NCI-H345 (cell line): ENCODE measurements at regions not wholly inside any gene's neighbourhood (a gene's known extent, or its start where the extent isn't known, plus 50 kb on each side); places are given as distances from the start of the nearest gene placed in this dataset.
A peak's percentile ranks its signal among the peaks of the same experiment; 100 is the strongest.
"Not testable (repeated sequence)": the region's sequence is repeated elsewhere in the genome, so short reads cannot be mapped to it uniquely, and the experiment has no call there.

Source experiments
- DNase-seq: peaks from one replicate; lab custom pipeline; 2025; lab: John Stamatoyannopoulos, UW

DNA sequence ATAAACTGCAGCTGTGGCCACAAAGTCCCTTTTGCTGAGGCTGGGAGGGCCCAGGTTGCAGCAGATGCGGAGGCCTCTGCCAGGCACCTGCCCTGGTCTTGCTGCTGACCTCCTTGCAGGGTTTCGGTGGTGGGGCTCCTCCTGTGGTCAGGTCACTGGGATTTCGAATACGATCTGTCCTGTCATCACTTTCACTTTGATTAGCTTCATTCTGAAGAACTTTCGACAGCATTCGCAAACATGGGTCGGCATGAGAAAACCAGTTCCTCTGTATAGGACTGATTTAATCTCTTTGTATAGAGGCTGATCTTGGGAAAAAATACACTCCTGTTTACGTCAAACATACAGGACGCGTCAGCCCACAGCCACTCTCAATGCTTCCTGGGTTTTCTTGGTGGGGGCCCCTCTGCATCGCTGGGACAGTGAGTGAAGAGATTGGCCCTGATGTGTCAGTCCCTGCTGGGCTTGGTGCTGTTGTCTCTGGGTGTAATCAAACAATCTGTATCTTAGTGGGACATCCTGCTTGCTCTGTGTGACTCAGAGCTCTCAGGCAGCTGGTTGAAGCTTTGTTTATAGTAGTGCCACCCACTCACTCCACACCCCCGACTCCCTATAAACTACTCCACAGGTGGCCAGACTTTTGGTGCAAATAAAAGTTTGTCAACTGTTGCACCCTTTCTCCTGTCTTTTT lies 209.4 kb upstream of the CXCR4 start:
- DNase-seq = peak; percentile 42

DNA sequence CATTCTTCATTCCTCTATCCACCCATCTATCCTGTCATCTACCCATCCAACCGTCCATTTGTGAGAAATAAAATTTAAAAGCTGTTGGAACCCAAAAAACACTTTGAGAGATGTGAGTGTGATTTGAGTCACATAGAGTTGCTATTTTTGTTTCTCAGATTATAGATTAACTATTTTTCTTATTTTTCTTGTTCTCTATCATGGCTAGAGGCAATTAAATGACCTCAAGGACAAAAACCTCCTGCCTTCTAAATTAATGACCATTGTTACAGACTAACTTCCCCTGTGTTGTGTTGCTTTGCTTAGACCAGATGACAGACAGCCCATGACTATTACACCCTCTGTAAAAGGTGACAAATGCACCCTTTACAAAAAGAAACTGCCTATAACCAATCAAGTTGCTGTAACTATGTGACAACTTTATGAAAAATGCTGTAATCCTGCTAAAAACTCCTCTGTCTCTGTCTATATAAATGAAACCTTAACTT lies 207.9 kb upstream of the CXCR4 start:
- no peak for DNase-seq

DNA sequence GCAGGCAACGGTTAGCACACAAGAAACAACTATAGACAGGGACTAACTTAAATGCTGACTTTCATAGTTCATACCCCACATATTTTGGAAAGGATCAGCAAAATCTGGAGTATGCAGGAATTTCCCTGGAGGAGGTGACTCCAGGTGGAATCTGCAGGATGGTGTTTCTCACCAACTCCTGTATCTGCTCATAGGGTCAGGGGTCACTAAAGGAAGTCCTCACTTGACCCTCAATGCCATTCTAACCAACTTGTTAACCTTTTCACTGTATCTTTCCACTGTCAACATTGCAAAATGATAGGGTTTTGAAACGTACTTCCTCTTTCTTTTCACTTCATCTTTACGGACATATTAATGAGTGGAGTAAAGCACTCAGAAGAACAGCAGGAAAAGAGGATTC lies 207.0 kb upstream of the CXCR4 start:
- no peak for DNase-seq

DNA sequence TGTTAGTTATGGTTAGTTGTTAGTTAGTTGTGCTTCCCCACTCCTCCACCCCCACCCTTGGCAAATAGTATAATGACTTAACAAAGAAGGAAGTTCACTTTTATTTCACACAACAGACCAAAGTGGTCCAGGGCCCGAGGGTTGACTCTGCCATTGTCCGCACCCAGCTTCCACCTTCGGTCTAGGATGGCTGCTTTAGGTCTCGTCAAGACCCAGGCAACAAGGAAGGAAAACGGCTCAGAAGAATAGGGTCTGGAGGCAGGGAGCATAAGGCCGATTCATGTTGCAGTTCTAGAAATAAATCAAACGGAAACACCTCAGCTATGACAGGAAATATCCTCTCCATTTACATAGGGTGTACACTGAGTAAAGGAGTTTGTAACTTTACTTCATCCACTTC lies 206.0 kb upstream of the CXCR4 start:
- no peak for DNase-seq

DNA sequence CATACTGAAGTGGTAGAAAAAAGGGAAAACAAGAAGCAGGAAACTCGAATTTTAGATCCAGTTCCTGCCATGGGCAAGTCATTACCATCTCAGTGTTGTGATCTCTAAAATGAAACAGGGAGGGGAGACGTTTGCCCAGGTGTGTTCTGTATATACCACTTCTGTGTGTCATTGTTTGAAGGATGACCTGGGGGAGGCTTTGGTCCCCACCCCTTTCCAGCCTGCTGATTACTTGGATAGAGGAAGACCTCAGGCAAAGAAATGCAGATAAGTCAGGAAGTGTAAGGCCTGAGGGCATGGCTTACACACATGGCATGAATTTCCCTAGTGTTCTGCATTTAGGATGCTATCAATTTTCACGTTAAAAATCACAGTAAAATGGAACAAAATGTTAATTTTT lies 205.2 kb upstream of the CXCR4 start:
- DNase-seq = peak; percentile 3

DNA sequence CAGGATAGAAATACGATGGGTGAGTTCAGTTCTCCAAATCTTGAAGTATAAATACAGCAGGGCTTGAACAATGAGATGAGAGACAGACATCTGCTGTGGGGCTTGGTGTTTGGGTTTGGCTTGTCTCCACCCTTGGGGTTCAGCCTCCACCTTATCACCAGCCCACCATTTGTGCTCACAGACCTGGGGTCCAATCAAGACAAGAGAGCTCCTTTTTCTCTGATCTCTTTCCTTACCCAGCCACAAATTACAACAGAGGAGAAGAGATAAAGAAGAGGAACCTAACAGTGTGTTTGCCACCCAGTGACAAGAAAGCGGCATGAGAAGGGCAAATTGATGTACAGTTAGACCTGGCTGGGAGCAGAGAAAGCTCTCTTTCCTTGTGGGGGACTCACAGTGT lies 204.5 kb upstream of the CXCR4 start:
- DNase-seq = no peak

DNA sequence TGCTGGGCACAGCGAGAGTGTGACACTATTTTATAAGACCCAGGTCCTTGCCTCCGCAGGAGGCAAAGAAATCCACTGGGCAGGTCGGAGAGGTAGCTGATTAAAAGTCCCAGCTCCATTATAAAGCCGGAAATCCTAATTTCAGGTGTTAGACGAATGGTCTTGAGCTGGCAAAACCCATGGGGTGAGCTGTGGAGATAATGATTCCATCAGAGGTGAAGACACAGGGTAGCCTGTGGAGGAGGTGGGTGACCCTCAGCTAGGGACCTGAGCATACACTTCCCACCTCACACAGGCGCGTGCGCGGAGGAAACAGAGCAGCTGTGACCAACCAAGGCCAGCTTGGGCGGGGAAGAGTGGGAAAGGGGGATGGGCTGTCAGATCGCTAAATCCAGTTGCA lies 201.7 kb upstream of the CXCR4 start:
- DNase-seq = no peak

DNA sequence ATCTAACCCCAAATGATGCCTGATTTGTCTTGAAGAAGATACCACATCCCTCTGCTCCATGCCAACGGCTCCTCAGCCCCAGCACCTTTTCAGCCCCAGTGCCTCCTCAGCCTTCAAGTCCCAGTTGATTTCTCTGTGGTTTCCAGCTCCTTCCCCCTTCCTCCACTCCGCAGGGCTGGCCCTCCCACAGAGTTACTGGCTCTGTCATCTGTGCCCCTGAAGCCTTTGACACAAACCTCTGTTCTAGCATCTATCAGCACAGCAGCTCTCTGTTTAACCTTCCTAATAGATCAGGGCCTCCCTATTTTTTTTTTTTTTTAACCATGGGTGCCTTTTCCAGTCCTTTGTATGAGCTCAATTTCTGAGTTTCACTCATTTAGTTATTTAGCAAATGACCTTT lies 201.3 kb upstream of the CXCR4 start:
- no peak for DNase-seq

DNA sequence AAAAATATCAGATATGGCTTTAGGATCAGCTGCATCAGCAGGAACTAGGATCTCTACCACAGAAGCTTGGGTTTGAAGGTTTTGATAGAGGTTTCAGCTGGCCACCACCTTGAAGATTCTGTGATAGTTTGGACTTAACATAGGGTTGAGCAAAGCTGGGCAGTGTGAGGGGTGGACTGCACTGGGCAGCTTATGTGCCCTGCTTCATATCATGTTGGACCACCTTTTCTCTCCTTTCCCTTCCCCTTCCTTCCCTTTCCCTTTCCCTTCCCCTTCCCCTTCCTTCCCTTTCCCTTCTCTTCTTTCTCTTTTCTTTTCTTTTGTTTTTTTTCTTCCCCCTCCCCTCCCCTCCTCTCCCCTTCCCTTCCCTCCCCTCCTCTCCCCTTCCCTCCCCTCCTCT lies 196.3 kb upstream of the CXCR4 start:
- DNase-seq = no peak

DNA sequence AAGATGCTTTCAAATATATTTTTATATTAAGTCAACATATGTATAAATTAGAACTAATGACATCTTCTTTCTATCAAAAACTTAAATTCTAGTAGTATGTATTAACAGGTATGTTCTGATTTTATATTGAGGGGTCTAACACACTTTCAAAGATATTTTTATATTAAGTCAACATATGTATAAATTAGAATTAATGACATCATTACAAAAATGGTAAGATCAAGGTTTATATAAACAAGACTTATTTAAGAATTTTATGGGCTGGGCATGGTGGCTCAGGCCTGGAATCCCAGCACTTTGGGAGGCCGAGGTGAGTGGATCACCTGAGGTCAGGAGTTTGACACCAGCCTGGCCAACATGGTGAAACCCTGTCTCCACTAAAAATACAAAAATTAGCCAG lies 194.6 kb upstream of the CXCR4 start:
- not testable (repeated sequence) for DNase-seq

DNA sequence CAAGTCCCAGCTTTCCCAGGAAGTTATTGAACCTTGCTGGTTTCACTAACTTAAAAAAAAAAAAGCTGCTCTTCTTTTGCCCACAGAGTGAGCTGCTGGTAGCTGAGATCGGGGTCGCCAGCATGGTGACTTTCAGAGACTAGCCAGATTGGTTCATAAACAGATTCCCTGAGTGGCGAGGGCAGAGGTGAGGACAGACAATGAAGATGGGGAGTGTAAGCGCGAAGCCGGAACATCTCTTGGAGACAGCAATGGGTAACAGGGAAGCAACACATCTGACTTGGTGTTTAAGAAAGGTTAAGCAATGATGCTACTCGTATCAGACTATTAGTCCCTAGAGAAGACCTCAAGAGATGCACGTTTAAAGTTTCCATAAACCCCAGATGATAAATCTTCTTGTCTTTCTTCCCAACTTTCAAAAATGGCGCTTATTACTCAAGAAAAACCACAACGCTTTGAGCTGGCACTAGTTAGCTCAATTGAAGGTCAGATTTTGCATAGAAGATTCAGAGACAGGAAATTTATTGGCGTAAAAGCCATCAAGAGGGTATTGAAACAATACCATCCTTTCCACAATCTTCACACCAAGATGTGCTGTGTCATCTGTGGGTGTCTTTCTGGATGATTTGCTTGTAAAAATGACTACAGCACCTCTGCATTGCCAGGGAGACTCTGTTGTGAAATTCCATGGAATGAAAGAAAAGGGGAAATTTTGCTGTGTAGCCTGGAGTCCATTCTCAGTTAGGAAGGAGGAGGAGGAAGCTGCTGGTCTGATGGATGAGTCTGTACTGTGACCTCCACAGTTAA lies 193.1 kb upstream of the CXCR4 start:
- no peak for DNase-seq

DNA sequence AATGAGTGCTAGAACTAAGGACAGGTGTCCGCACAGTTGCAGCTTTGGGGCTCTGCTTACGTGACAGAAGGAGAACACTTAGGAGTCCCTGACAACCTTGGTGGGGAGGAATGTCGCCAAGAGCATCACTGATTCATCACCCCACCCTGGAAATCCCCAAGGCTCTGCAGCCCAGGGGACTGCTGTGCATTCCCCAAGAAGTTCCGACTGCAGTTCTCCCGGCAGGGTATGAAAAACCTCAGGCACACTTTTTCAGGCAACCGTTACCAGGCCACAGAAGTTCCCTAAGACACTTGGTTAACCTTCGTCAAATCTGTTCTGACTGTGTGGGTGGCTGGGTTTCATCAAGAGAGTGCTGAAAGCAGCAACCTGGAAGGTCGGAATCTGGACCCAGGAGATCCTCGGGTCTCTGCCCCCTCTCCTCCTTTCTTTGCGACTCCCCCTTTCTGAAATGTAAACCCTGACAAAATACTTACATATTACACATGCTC lies 192.1 kb upstream of the CXCR4 start:
- no peak for DNase-seq

DNA sequence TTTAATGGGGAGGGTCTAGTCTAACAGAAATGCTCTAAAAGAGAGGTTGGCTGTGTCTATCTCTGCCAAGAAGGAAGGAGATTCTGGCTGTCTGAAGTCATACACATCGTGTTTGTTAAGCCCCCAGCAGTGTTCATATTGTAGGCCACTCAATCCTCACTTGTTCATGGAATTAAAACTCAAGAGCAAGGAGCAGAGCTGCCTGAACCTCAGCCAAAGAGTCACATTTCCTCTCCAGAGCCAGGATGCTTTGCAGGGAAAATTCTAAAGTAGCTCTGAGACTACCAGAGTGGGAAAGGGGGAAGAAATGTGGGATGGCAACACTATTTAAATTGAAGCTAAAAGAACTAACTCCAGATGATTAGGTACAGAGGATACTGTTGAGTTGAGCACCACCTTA lies 190.7 kb upstream of the CXCR4 start:
- DNase-seq = no peak

DNA sequence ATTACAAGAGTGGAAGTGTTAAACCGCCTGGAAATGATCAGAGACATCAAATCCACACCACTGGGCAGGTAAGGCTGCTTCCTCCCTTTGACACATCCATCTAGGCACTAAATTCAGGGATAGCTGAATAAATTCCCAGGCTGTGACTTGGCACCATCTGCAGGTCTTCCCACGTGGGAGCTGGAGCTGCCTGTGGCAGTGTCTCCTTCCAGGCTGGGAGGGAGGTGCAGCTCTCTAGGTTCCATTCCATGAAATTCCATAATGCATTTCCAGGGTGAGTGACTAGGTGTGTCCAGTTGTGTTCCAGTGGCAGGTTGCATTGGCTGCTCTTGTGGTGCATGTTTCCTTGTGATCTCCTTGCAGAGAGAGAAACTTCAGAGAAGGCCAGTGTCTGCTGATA lies 188.9 kb upstream of the CXCR4 start:
- DNase-seq = no peak

DNA sequence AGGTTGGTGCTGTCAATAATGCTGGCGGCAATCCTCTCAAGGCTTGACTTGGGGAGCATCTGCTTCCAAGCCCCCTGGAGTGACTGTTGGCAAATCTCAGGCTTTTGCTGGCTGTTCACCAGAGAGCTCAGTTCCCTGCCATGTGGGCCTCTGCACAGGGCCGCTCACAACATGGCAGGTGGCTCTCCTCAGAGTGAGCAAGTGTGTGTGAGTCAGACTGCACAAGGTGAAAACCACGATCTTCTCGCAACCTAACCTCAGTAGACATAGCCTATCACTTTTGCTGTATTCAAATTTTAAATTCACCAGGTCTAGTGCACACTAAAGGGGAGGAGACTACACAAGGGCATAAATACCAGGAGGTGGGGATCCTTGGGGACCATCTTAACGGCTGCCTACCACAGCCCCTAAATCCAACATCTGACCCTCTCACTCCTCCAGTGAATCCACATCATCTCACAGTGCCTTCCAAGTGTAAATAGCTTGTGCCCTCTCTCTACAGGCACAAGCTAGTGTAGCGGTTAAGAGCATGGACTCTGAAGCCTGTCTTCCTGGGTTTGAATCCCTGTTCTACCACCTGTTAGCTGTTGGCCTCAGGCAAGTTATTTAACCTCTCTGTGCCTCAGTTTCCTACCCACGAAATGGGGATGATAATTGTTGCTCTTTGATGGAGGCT lies 187.7 kb upstream of the CXCR4 start:
- peak; percentile 70 for DNase-seq

DNA sequence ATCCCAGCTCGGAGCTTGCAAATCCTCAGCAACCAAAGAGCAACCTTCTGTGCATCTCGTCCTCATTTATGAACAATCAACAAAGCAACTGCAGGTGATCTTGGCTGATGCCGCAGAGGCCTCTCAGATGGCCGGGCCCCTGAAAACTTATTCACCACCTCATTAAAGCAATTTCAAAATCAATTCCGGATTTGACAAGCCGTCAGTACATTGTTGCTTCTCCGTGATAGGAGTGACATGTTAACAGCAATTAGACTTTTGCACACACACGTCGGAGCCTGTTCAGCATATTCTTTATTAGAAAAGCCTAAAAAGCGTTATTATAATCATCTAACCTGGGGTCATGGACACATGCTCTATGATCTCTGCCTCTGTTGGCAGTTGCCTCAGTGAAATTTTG lies 183.1 kb upstream of the CXCR4 start:
- no peak for DNase-seq

DNA sequence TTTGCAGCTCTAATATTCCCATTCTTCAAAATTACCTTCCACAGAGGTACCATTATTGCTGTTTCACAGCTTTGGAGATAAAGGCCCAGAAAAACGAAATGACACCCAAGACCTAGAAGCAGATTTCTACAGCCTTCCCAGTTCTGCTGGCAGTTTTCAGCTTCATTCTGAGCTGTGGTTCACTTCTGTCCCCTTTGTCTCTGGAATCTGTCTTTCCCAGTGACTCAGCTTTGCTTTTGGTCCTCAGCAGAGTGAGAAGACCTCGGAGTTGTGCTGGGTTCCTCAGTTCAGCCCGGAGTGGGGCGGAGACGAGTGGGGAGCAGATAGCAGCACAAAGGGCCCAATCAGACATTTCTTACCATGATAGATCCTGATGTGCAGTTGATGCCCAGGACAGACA lies 180.7 kb upstream of the CXCR4 start:
- no peak for DNase-seq

DNA sequence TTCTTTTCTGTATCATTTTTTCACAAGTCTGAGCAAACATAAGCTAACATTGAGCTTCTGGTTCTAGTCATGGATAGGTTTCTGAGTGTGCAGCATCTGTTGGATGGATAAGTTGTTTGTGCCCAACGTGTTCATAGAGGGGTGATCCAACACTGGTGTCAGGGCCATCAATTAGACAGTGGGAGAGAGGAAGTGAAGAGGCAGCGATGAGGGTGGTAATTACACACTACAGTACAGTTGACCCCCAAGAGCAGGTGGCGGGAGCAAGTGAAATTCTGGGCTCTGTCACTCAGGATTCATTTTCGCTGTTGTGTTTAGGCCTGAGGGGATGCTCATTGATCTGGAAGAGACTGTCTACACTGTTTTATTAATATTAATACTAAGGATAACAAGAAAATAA lies 180.0 kb upstream of the CXCR4 start:
- DNase-seq = no peak

DNA sequence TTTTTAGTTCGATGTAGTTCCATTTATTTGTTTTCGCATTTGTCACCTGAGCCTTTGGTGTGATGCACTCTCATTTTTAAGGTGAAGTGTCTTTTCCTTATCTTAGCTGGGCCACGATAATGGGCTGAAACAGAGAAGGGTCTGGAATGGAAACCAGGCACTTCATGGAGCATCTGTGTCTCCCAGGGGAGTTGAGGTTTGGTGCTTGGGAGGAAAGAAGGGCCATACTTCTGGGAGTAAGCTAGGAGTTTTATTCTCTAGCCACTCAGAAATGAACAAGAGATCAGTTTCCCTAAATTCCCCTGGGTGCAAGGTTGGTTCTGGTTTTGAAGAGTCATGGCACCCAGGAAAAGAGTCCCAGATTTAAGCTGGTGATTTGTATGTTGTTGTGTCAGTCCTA lies 179.4 kb upstream of the CXCR4 start:
- DNase-seq = no peak

DNA sequence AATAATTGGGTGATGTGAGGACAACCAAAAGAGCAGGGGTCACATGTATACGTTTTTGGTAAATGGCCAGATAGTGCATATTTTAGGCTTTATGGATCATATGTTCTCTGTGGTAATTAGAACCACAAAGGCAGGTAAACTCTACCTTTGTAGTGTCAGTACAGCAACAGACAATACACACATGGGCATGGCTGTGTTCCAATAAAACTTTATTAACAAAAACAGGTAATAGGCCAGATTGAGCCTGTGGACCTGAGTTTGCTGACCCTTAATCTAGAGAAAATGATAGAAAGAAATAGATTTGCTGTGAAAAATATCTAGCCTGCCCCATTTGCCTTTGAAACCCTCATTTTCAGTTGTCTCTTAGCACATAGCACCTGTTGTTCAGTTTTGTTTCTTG lies 177.2 kb upstream of the CXCR4 start:
- DNase-seq = no peak

DNA sequence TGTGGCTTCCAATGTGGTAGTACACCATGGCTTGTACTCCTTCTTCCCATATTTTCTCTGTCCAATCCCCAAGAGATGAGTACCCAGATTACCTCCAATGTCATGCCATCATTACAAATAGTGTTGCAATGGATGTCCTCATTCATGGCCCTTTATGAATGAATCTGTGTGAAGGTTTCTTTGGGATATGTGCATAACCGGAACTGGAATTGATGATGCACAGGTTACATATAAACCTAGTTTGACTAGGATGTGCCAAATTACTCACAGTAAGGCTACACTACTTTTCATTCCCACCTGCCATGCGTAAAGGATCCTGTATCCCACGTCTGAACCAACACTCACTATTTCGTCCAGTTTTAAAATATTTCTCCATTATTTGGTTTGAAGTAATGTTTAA lies 173.9 kb upstream of the CXCR4 start:
- DNase-seq = no peak

DNA sequence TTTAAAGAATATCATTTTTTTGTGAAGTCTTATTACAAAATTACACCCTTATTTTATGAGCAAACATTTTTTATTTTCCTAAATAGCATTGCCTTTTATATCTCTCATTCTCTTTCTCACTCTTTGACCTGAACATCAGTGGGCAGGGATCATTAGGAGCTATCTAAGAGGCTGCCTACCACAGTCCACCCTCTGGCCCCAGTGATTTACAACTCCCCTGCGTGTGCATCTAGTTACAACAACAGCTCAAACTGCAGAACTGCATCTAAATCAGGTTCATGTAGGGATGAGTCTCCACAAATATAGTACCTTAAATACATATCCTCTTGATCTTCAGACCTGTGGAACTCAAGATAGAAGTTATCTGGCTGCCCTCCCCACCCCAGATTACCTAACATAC lies 172.4 kb upstream of the CXCR4 start:
- no peak for DNase-seq

DNA sequence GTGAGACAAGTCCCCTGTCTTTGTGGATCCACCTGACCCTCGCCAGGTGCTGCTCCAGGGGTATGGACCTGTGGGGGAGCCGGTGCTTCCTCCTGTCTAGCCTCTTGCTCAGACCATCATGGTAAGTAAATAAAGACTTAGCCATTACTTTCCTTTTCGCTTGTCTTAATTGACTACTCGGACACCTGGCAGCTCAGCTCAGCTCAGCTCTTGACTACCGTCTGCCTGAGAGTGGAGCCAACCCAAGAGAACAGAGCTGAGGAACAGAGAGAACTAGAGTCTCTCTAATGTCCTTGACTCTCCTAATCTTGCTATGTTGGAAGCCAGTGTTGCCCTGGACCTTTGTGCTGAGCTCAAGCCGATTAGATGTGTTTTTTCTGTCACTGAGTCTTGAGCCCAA lies 170.3 kb upstream of the CXCR4 start:
- no peak for DNase-seq
